OCI-LY7 (cell line): ENCODE measurements at regions not wholly inside any gene's neighbourhood (a gene's known extent, or its start where the extent isn't known, plus 50 kb on each side); places are given as distances from the start of the nearest gene placed in this dataset.

Experiments
- BruUV-seq: library from RNA; stranded (reverse); fragments of 400-500 nt; replicated peaks from 2 replicates; lab custom pipeline; 2021; lab: Mats Ljungman, UMichigan
- CTCF ChIA-PET: fragments of 300-600 bp; sonication (Branson Sonifier 250); formaldehyde crosslinking; loops from one replicate; lab custom pipeline; 2022; ENCODE audit warnings: antibody characterized with exemption; ENCODE audit not compliant: unreplicated experiment; lab: Charles Lee
- POLR2A ChIA-PET: fragments of 300-600 bp; sonication (Branson Sonifier 250); formaldehyde crosslinking; loops from one replicate; lab custom pipeline; 2022; ENCODE audit warnings: antibody characterized with exemption; lab: Charles Lee
- DNase-seq: peaks from one replicate; pipeline ENCODE4 v3.0.0-alpha.2; 2015; ENCODE audit warnings: low spot score
- H2AFZ ChIP-seq: fragments of 200-600 bp; sonication (generic), shearing (Covaris generic); 2 replicates; pipeline ENCODE4 v1.6.1; 2014; ENCODE audit warnings: mild to moderate bottlenecking, antibody characterized with exemption, low read length, moderate library complexity
- H3K27ac ChIP-seq: fragments of 200-600 bp; sonication (generic); 2 replicates; pipeline ENCODE4 v1.5.1; 2014; ENCODE audit warnings: mixed run types, low read depth, mild to moderate bottlenecking, moderate library complexity, low read length, inconsistent platforms; ENCODE audit not compliant: poor library complexity, severe bottlenecking
- H3K36me3 ChIP-seq: fragments of 200-600 bp; sonication (generic); 2 replicates; pipeline ENCODE4 v1.6.1; 2014; ENCODE audit warnings: mild to moderate bottlenecking, antibody characterized with exemption, low read length, moderate library complexity, mixed read lengths; ENCODE audit not compliant: insufficient read depth
- H3K4me1 ChIP-seq: fragments of 200-600 bp; sonication (generic); 2 replicates; pipeline ENCODE4 v1.5.1; 2014; ENCODE audit warnings: mild to moderate bottlenecking, low read length; ENCODE audit not compliant: insufficient read depth, poor library complexity, severe bottlenecking
- H3K4me2 ChIP-seq: fragments of 200-600 bp; sonication (generic); 2 replicates; pipeline ENCODE4 v1.6.1; 2014; ENCODE audit warnings: mild to moderate bottlenecking, low read length
- H3K4me3 ChIP-seq: fragments of 200-600 bp; sonication (generic); 2 replicates; pipeline ENCODE4 v1.5.1; 2014; ENCODE audit warnings: mild to moderate bottlenecking, low read depth, low read length; ENCODE audit not compliant: poor library complexity, severe bottlenecking
- H3K79me2 ChIP-seq: fragments of 200-600 bp; sonication (generic); 2 replicates; pipeline ENCODE4 v1.6.1; 2016; ENCODE audit warnings: low read depth, mild to moderate bottlenecking, low read length, moderate library complexity, mixed read lengths; ENCODE audit not compliant: insufficient read depth
- H3K9me2 ChIP-seq: fragments of 200-600 bp; sonication (generic); 2 replicates; pipeline ENCODE4 v1.6.1; 2016; ENCODE audit warnings: mild to moderate bottlenecking, low read length, mixed read lengths; ENCODE audit not compliant: insufficient read depth
- H3K9me3 ChIP-seq: fragments of 200-600 bp; sonication (generic); 2 replicates; pipeline ENCODE4 v1.6.1; 2014; ENCODE audit warnings: mild to moderate bottlenecking, mixed run types, low read length, mixed read lengths
- H4K20me1 ChIP-seq: fragments of 200-600 bp; sonication (generic); 2 replicates; pipeline ENCODE4 v1.6.1; 2014; ENCODE audit warnings: mild to moderate bottlenecking, antibody characterized with exemption, low read length, moderate library complexity, mixed read lengths; ENCODE audit not compliant: insufficient read depth
- EZH2phosphoT487 ChIP-seq: fragments of 200-600 bp; sonication (generic); IDR thresholded peaks from 2 replicates; pipeline ENCODE4 v1.6.1; 2018; ENCODE audit warnings: low read depth, borderline replicate concordance, mild to moderate bottlenecking, mixed run types, antibody characterized with exemption, low read length, moderate library complexity, mixed read lengths
- intact Hi-C: fragments of 100-400 bp; cut with micrococcal nuclease; formaldehyde crosslinking; loops from one replicate; pipeline ENCODE4 v1.10.0; 2022; ENCODE audit not compliant: unreplicated experiment
- TF ChIP-seq, protein P1 (sequence below): fragments of 200-600 bp; sonication (generic); conservative IDR thresholded peaks from 2 replicates; pipeline ENCODE4 v1.5.1; 2014; ENCODE audit warnings: mild to moderate bottlenecking, antibody characterized with exemption, low read length, moderate library complexity, mixed read lengths

DNA sequence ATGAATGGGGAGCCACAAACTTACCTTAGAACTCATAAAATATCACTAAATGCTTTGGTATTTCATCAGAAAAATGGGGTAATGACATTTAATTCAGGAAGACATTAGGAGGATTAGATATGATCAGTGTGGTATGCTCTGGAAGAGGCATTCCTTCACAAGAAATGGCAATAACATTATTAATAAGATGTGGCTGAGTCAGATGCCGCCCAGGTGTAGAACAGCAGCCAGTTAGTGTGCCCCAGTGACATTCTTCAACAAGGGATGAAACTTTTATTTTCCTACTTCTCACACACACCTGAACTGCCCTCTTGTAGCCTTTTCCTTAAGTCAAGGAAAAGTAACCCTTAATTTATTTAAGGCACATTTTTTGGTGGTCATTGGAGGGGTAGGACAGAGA lies 69.2 kb upstream of the DYNAP start:
- DNase-seq = no peak
- Histone ChIP-seq H2AFZ (no peak overlapping the region), H3K9me3 (no peaks in the 10 kb centered on the region), H3K4me2 (no peak overlapping the region), H3K79me2 (no peaks in the 10 kb centered on the region), H3K36me3 (no peaks in the 10 kb centered on the region), H3K4me3 (no peak overlapping the region), H3K9me2 (no peaks in the 10 kb centered on the region), H4K20me1 (no peaks in the 10 kb centered on the region), H3K27ac (no peak overlapping the region), H3K4me1 (peaks cover 7% of the 10 kb centered on the region)
- intact Hi-C loops = no loop called here
- ChIA-PET POLR2A (no interaction called here), CTCF (no interaction called here)
- no TSS peak for BruUV-seq
- TF ChIP-seq, protein P1, sequence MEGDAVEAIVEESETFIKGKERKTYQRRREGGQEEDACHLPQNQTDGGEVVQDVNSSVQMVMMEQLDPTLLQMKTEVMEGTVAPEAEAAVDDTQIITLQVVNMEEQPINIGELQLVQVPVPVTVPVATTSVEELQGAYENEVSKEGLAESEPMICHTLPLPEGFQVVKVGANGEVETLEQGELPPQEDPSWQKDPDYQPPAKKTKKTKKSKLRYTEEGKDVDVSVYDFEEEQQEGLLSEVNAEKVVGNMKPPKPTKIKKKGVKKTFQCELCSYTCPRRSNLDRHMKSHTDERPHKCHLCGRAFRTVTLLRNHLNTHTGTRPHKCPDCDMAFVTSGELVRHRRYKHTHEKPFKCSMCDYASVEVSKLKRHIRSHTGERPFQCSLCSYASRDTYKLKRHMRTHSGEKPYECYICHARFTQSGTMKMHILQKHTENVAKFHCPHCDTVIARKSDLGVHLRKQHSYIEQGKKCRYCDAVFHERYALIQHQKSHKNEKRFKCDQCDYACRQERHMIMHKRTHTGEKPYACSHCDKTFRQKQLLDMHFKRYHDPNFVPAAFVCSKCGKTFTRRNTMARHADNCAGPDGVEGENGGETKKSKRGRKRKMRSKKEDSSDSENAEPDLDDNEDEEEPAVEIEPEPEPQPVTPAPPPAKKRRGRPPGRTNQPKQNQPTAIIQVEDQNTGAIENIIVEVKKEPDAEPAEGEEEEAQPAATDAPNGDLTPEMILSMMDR = no peak
- TF ChIP-seq EZH2phosphoT487 = no peak

DNA sequence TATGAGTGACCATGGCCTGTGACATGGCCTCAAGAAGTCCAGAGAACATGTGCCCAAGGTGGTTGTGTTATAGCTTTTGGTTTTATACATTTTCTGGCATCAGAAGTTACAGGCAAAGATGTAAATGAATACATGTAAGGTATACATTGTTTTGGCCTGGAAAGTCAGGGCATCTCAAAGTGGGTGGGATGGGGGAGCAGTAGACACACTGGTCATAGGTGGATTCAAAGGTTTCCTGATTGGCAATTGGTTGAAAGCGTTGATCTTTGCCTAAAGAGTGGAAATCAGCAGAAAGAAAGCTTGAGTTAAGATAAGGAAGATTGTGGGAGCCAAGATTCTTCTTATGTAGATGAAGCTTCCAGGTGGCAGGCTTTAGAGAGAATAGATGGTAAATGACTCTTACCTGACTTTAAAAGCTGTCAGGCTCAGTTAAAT lies 62.1 kb upstream of the DYNAP start:
- TF ChIP-seq EZH2phosphoT487 = no peak
- TF ChIP-seq, protein P1 = no peak
- Histone ChIP-seq H2AFZ (peak overlapping the region; percentile 25; the same call in 1 of the 2 replicates), H3K4me3 (no peak overlapping the region), H3K4me1 (peaks cover 48% of the 10 kb centered on the region), H3K9me2 (no peaks in the 10 kb centered on the region), H3K27ac (no peak overlapping the region), H3K36me3 (no peaks in the 10 kb centered on the region; the same call in 1 of the 2 replicates), H3K4me2 (no peak overlapping the region), H3K9me3 (0 out of 2 replicates have a peak, but pooled peaks cover 3% of the 10 kb centered on the region), H4K20me1 (no peaks in the 10 kb centered on the region), H3K79me2 (no peaks in the 10 kb centered on the region)
- no TSS peak for BruUV-seq
- CTCF ChIA-PET = no interaction called here
- DNase-seq = no peak
- intact Hi-C loops = no loop called here
- POLR2A ChIA-PET = no interaction called here

DNA sequence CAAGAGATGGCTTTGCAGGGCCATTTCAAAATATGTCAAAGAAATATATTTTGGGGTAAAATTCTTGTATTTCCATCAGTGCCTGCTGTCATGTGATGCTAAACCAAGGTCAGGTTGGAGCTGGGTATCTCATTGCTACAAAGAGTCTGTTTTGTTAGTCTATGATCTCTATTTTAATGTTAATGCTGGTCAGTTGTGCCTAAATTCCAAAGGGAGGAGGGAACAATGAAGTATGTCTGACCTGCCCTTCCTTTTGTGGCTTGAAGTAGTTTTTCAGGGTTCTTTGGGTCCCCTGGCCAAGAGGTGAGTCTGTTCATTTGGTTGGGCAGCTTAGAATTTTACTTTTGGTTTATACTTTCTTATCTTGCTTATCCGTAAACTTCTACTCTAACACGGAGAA lies 61.6 kb upstream of the DYNAP start:
- no peak for DNase-seq
- H3K36me3 ChIP-seq = no peaks in the 10 kb centered on the region; the same call in 1 of the 2 replicates
- H2AFZ ChIP-seq = peak overlapping the region; percentile 25; the same call in 1 of the 2 replicates
- H3K9me3 ChIP-seq = 0 out of 2 replicates have a peak, but pooled peaks cover 6% of the 10 kb centered on the region
- CTCF ChIA-PET = no interaction called here
- no peaks in the 10 kb centered on the region for H4K20me1 ChIP-seq
- BruUV-seq = no TSS peak
- POLR2A ChIA-PET = no interaction called here
- peaks cover 44% of the 10 kb centered on the region for H3K4me1 ChIP-seq
- H3K27ac ChIP-seq = peak overlapping the region; percentile 84
- TF ChIP-seq, protein P1 = no peak
- no peak for TF ChIP-seq EZH2phosphoT487
- H3K79me2 ChIP-seq = no peaks in the 10 kb centered on the region
- intact Hi-C loops = no loop called here
- no peak overlapping the region for H3K4me3 ChIP-seq
- no peaks in the 10 kb centered on the region for H3K9me2 ChIP-seq
- peak overlapping the region; percentile 79 for H3K4me2 ChIP-seq
